ENCODE measurements at regions not wholly inside any gene's neighbourhood (a gene's known extent, or its start where the extent isn't known, plus 50 kb on each side); places are given as distances from the start of the nearest gene placed in this dataset.

DNA sequence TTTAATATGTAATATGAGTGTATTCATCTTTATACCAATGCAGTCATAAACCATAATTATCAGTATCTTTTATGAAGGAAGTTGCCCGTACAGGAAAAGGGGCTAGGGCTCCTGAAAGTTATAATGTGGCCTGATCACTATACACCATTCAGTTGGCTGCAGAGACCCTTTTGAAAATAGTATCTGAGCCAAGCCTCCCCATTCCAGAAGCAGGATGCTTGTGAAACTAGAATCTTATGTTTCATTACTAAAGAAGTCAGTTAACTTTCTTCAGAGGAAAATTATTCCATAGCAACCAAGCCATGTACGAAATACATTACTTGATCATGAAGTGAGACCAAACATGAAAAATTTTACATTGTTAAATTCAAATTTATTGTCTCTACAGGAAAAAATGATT lies 251.5 kb upstream of the TCF21 start:
- no peak for TF ChIP-seq CTCF (IDR thresholded peaks at IDR 0.05; ENCODE audit: low read depth, low read length, poor library complexity, severe bottlenecking)
- no peak for TF ChIP-seq EZH2phosphoT487 (IDR thresholded peaks at IDR 0.05; ENCODE audit: borderline replicate concordance, low read length)
